GM19463 (cell line): ENCODE measurements at regions not wholly inside any gene's neighbourhood (a gene's known extent, or its start where the extent isn't known, plus 50 kb on each side); places are given as distances from the start of the nearest gene placed in this dataset.
"Not testable (repeated sequence)": the region's sequence is repeated elsewhere in the genome, so short reads cannot be mapped to it uniquely, and the experiment has no call there.

Experiments used
- ATAC-seq: cut with Tn5 transposase; IDR thresholded peaks from one replicate; pipeline ENCODE4 v1.9.1; 2021; ENCODE audit warnings: mild to moderate bottlenecking, moderate library complexity; ENCODE audit not compliant: unreplicated experiment

GRCh38 chr22:34416022-34416860, 496.0 kb upstream of the LARGE1 start:
- no peak for ATAC-seq

GRCh38 chr22:34422948-34423347, 502.7 kb upstream of the LARGE1 start:
- not testable (repeated sequence) for ATAC-seq

GRCh38 chr22:34427436-34427835, 507.2 kb upstream of the LARGE1 start:
- ATAC-seq = no peak

- no peak for ATAC-seq
These were observed 507.6 kb upstream of the LARGE1 start for GRCh38 chr22:34427841-34428240.

GRCh38 chr22:34429314-34429713, 509.0 kb upstream of the LARGE1 start:
- ATAC-seq = no peak

- ATAC-seq = no peak
These were observed 510.1 kb upstream of the LARGE1 start for GRCh38 chr22:34430386-34430785.

- ATAC-seq = no peak
These were observed 514.1 kb upstream of the LARGE1 start for GRCh38 chr22:34434371-34434770.

- ATAC-seq = no peak
These were observed 516.9 kb upstream of the LARGE1 start for GRCh38 chr22:34437140-34437539.

GRCh38 chr22:34454598-34454997, 534.3 kb upstream of the LARGE1 start:
- no peak for ATAC-seq

- no peak for ATAC-seq
These were observed 542.5 kb upstream of the LARGE1 start for GRCh38 chr22:34462795-34463194.

GRCh38 chr22:34475886-34476285, 555.6 kb upstream of the LARGE1 start:
- ATAC-seq = no peak

- no peak for ATAC-seq
These were observed 556.5 kb upstream of the LARGE1 start for GRCh38 chr22:34476762-34477161.

- ATAC-seq = no peak
These were observed 560.8 kb upstream of the LARGE1 start for GRCh38 chr22:34481090-34481489.

- ATAC-seq = no peak
These were observed 566.1 kb upstream of the LARGE1 start for GRCh38 chr22:34486381-34486780.

GRCh38 chr22:34489861-34490260, 569.6 kb upstream of the LARGE1 start:
- ATAC-seq = no peak

- no peak for ATAC-seq
These were observed 570.6 kb upstream of the LARGE1 start for GRCh38 chr22:34490886-34491285.

GRCh38 chr22:34493486-34493885, 572.5 kb upstream of the ISX start:
- no peak for ATAC-seq

- ATAC-seq = no peak
These were observed 564.5 kb upstream of the ISX start for GRCh38 chr22:34501366-34501965.

- ATAC-seq = no peak
These were observed 563.1 kb upstream of the ISX start for GRCh38 chr22:34502821-34503220.

- no peak for ATAC-seq
These were observed 557.2 kb upstream of the ISX start for GRCh38 chr22:34508797-34509196.

GRCh38 chr22:34526681-34527080, 539.3 kb upstream of the ISX start:
- ATAC-seq = no peak

- ATAC-seq = no peak
These were observed 531.9 kb upstream of the ISX start for GRCh38 chr22:34534101-34534500.
